ENCODE measurements at regions not wholly inside any gene's neighbourhood (a gene's known extent, or its start where the extent isn't known, plus 50 kb on each side); places are given as distances from the start of the nearest gene placed in this dataset.

DNA sequence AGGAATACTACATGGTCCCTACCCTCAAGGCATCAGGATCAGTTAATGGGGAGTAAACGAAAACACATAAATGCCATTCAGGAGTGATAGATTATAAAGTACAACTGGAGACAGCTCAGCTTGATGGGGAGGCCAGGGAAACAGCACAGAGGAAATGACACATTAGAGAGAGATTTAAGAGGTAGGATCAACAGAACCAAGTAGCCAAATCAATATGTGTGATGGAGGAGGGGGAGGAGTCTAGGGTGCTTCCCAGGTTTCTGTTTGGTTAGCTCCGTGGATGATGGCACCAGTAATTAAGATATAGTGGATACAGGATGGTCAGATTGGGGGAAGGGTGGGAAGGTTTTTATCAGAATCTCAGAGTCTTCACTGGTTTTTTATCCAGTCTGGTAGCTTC, 229.5 kb upstream of the ROPN1 start:
- CTCF ChIA-PET = no interaction called here
- H3K27ac ChIP-seq (ENCODE audit: insufficient read depth, low read depth, low read length) = no peak overlapping the region
- intact Hi-C loops (cut with micrococcal nuclease) = no loop called here

More for the DNA sequence above, 229.5 kb upstream of the ROPN1 start:
- no peak overlapping the region for H3K4me3 ChIP-seq (replicated peaks in 1 of 3; ENCODE audit: insufficient read depth in 1 of 3, low read depth in 1 of 3, low read length in 3 of 3)
- dilution Hi-C loops (cut with MboI; ENCODE audit: extremely low pct_ligation_motif_present, low sequenced_read_pairs) = no loop called here
- peaks cover 6% of the 10 kb centered on the region for H3K4me1 ChIP-seq (ENCODE audit: control insufficient read depth, extremely low read depth, insufficient read depth, low read length)
- H3K79me2 ChIP-seq (ENCODE audit: control insufficient read depth, insufficient read depth, low read length) = no peaks in the 10 kb centered on the region
- no TSS peak for BruUV-seq (replicated peaks)
- TF ChIP-seq EZH2 (IDR thresholded peaks at IDR 0.05; ENCODE audit: borderline replicate concordance, low read depth, low read length, severe bottlenecking) (no peak), GATA2 (IDR thresholded peaks at IDR 0.05; ENCODE audit: insufficient read depth, insufficient read length, low read depth, low read length) (no peak), POLR2AphosphoS5 (IDR thresholded peaks at IDR 0.05; ENCODE audit: insufficient read depth, low read depth, low read length) (no peak), MYC (IDR thresholded peaks at IDR 0.05; ENCODE audit: low read depth, low read length) (no peak), FOS (IDR thresholded peaks at IDR 0.05; ENCODE audit: borderline replicate concordance, insufficient read depth, low read length) (no peak), JUN (IDR thresholded peaks at IDR 0.05; ENCODE audit: borderline replicate concordance, insufficient read depth, insufficient read length, low read depth) (no peak), POLR2A (IDR thresholded peaks at IDR 0.05; ENCODE audit: low read depth, low read length) (no peak)
- TF ChIP-seq, protein P1, sequence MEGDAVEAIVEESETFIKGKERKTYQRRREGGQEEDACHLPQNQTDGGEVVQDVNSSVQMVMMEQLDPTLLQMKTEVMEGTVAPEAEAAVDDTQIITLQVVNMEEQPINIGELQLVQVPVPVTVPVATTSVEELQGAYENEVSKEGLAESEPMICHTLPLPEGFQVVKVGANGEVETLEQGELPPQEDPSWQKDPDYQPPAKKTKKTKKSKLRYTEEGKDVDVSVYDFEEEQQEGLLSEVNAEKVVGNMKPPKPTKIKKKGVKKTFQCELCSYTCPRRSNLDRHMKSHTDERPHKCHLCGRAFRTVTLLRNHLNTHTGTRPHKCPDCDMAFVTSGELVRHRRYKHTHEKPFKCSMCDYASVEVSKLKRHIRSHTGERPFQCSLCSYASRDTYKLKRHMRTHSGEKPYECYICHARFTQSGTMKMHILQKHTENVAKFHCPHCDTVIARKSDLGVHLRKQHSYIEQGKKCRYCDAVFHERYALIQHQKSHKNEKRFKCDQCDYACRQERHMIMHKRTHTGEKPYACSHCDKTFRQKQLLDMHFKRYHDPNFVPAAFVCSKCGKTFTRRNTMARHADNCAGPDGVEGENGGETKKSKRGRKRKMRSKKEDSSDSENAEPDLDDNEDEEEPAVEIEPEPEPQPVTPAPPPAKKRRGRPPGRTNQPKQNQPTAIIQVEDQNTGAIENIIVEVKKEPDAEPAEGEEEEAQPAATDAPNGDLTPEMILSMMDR (IDR thresholded peaks at IDR 0.05; ENCODE audit: extremely low read depth in 1 of 2, insufficient read depth in 1 of 2, low read depth in 1 of 2, low read length in 2 of 2) = no peak
- TF ChIP-seq, protein P2, sequence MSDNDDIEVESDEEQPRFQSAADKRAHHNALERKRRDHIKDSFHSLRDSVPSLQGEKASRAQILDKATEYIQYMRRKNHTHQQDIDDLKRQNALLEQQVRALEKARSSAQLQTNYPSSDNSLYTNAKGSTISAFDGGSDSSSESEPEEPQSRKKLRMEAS (IDR thresholded peaks at IDR 0.05; ENCODE audit: insufficient read depth, insufficient read length) = no peak
- H2AFZ ChIP-seq (ENCODE audit: low read depth, low read length) = no peak overlapping the region
- peaks cover 0 to 2% of the 10 kb centered on the region in 2 experiments for H3K27me3 ChIP-seq (ENCODE audit: control insufficient read depth in 2 of 2, insufficient read depth in 2 of 2, low read length in 2 of 2)
- no peaks in the 10 kb centered on the region for H3K9me3 ChIP-seq (replicated peaks; ENCODE audit: control insufficient read depth, insufficient read depth, low read length)
- FAIRE-seq (no peak), DNase-seq (ENCODE audit: low read depth, low spot score) (no peak)
- H3K9me1 ChIP-seq (replicated peaks; ENCODE audit: control insufficient read depth, extremely low read depth, insufficient read depth, low read length) = no peaks in the 10 kb centered on the region
- H4K20me1 ChIP-seq (replicated peaks; ENCODE audit: control insufficient read depth, extremely low read depth, insufficient read depth, low read length) = no peaks in the 10 kb centered on the region
- no peaks in the 10 kb centered on the region for H3K36me3 ChIP-seq (ENCODE audit: control insufficient read depth in 2 of 2, extremely low read depth in 1 of 2, insufficient read depth in 2 of 2, low read length in 2 of 2)
- H3K4me2 ChIP-seq (ENCODE audit: insufficient read depth, low read length) = no peak overlapping the region
- POLR2A ChIA-PET = no interaction called here
- H3K9ac ChIP-seq (replicated peaks; ENCODE audit: extremely low read depth, insufficient read depth, low read length) = no peak overlapping the region
